ENCODE measurements at regions not wholly inside any gene's neighbourhood (a gene's known extent, or its start where the extent isn't known, plus 50 kb on each side); places are given as distances from the start of the nearest gene placed in this dataset.

DNA sequence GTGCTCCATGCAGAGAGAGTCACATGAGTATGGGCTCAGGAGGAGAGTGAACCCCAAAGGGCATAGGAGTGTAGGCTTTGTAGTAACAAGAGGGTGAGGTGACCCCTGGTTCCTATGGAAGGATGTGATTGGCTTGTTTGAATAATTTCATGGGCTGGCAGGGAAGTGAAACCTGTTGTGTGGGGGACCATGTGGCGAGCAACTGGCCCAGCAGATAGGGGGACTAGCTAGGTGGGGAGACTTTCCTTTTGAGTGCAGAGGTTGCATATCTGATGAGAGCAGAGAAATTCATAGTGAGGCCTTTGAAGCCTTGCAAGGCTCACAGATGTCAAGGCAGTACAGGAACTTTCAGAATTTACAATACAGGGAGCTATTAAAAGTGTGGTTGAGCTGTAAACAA is 247.9 kb upstream of the SLC35B3 start:
- no peak overlapping the region for H3K4me3 Mint-ChIP-seq
- POLR2A ChIA-PET: no interaction called here
- CTCF ChIA-PET: no interaction called here
- DNase-seq: no peak
- H3K27me3 Mint-ChIP-seq: no peaks in the 10 kb centered on the region
- no peak overlapping the region for H3K27ac Mint-ChIP-seq
- peaks cover 29% of the 10 kb centered on the region for H3K9me3 Mint-ChIP-seq
- H3K36me3 Mint-ChIP-seq: no peaks in the 10 kb centered on the region
- H3K4me1 Mint-ChIP-seq (ENCODE audit: low read depth): no peaks in the 10 kb centered on the region
- intact Hi-C loops (cut with micrococcal nuclease): no loop called here

GRCh38 chr6:8679823-8680222 is 244.5 kb upstream of the SLC35B3 start:
- POLR2A ChIA-PET: no interaction called here
- Mint-ChIP-seq H3K27me3 (no peaks in the 10 kb centered on the region), H3K4me1 (ENCODE audit: low read depth) (no peaks in the 10 kb centered on the region), H3K27ac (no peak overlapping the region), H3K36me3 (no peaks in the 10 kb centered on the region), H3K9me3 (peaks cover 17% of the 10 kb centered on the region), H3K4me3 (no peak overlapping the region)
- DNase-seq: no peak
- intact Hi-C loops (cut with micrococcal nuclease): no loop called here
- CTCF ChIA-PET: no interaction called here

- POLR2A ChIA-PET: no interaction called here
- H3K9me3 Mint-ChIP-seq: peaks cover 18% of the 10 kb centered on the region
- no peaks in the 10 kb centered on the region for H3K27me3 Mint-ChIP-seq
- CTCF ChIA-PET: no interaction called here
- no peaks in the 10 kb centered on the region for H3K4me1 Mint-ChIP-seq (ENCODE audit: low read depth)
- intact Hi-C loops (cut with micrococcal nuclease): no loop called here
- DNase-seq: no peak
- no peaks in the 10 kb centered on the region for H3K36me3 Mint-ChIP-seq
- no peak overlapping the region for H3K27ac Mint-ChIP-seq
- H3K4me3 Mint-ChIP-seq: no peak overlapping the region
Measured at GRCh38 chr6:8678466-8678865, 243.1 kb upstream of the SLC35B3 start.

- no peaks in the 10 kb centered on the region for H3K36me3 Mint-ChIP-seq
- ChIA-PET POLR2A (no interaction called here), CTCF (no interaction called here)
- no peaks in the 10 kb centered on the region for H3K27me3 Mint-ChIP-seq
- H3K9me3 Mint-ChIP-seq: peaks cover 22% of the 10 kb centered on the region
- no peak overlapping the region for H3K4me3 Mint-ChIP-seq
- intact Hi-C loops (cut with micrococcal nuclease): no loop called here
- H3K27ac Mint-ChIP-seq: no peak overlapping the region
- no peak for DNase-seq
- no peaks in the 10 kb centered on the region for H3K4me1 Mint-ChIP-seq (ENCODE audit: low read depth)
Measured at GRCh38 chr6:8674126-8674525, 238.8 kb upstream of the SLC35B3 start.

DNA sequence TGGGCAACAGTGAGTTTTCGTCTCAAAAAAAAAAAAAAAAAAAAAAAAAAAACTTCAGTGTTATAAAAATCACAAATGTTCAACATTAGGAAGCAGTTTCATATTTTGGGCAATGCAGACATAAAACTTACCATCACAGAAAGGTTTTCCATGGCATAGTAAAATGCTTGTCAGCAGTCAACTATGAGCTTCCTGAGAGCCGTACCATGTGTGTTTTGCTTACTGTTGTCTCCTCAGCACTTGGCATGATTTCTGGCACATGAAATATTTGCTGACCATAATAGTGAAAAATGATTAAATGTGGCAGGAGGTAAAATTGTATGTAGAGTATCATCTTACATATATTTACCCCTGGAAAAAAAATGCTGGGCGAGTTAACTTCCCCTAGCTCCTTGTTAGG is 237.5 kb upstream of the SLC35B3 start:
- DNase-seq: no peak
- ChIA-PET POLR2A (no interaction called here), CTCF (no interaction called here)
- H3K4me1 Mint-ChIP-seq (ENCODE audit: low read depth): no peaks in the 10 kb centered on the region
- H3K36me3 Mint-ChIP-seq: no peaks in the 10 kb centered on the region
- peaks cover 24% of the 10 kb centered on the region for H3K9me3 Mint-ChIP-seq
- no peak overlapping the region for H3K4me3 Mint-ChIP-seq
- H3K27me3 Mint-ChIP-seq: no peaks in the 10 kb centered on the region
- H3K27ac Mint-ChIP-seq: no peak overlapping the region
- intact Hi-C loops (cut with micrococcal nuclease): no loop called here

- POLR2A ChIA-PET: no interaction called here
Measured at GRCh38 chr6:8670792-8671191, 235.4 kb upstream of the SLC35B3 start.

GRCh38 chr6:8664700-8665099 is 229.4 kb upstream of the SLC35B3 start:
- intact Hi-C loops (cut with micrococcal nuclease): no loop called here
- no peak for DNase-seq
- Mint-ChIP-seq H3K4me1 (ENCODE audit: low read depth) (no peaks in the 10 kb centered on the region), H3K27me3 (no peaks in the 10 kb centered on the region), H3K4me3 (no peak overlapping the region), H3K9me3 (peaks cover 21% of the 10 kb centered on the region), H3K27ac (no peak overlapping the region), H3K36me3 (no peaks in the 10 kb centered on the region)
- CTCF ChIA-PET: no interaction called here
- POLR2A ChIA-PET: no interaction called here

More at GRCh38 chr6:8670792-8671191, 235.4 kb upstream of the SLC35B3 start:
- Mint-ChIP-seq H3K4me1 (ENCODE audit: low read depth) (no peaks in the 10 kb centered on the region), H3K27ac (no peak overlapping the region), H3K36me3 (no peaks in the 10 kb centered on the region), H3K9me3 (peaks cover 38% of the 10 kb centered on the region), H3K4me3 (no peak overlapping the region), H3K27me3 (no peaks in the 10 kb centered on the region)
- DNase-seq: no peak
- intact Hi-C loops (cut with micrococcal nuclease): no loop called here
- CTCF ChIA-PET: no interaction called here

DNA sequence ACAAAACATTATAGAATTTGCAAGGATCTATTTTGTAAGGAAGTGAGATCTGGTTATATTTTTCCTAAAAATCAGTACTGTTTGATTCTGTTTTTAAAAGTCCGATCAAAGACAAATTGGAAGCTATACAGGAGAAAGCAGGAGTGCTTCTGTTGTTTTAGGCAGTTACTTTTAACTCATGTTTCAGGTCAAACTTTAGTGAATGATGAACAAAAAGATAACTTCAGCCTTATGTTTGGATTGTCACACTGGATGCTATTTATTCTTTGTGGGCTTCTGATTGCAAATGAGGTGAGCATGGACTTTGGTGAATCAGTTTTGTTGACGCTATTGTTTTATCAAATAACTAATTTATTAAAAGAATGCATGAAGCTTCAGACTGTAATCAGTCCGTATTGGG is 228.7 kb upstream of the SLC35B3 start:
- no peak overlapping the region for H3K4me3 Mint-ChIP-seq
- no peaks in the 10 kb centered on the region for H3K36me3 Mint-ChIP-seq
- H3K4me1 Mint-ChIP-seq (ENCODE audit: low read depth): no peaks in the 10 kb centered on the region
- ChIA-PET CTCF (no interaction called here), POLR2A (no interaction called here)
- peaks cover 19% of the 10 kb centered on the region for H3K9me3 Mint-ChIP-seq
- H3K27me3 Mint-ChIP-seq: no peaks in the 10 kb centered on the region
- DNase-seq: no peak
- intact Hi-C loops (cut with micrococcal nuclease): no loop called here
- no peak overlapping the region for H3K27ac Mint-ChIP-seq

GRCh38 chr6:8659404-8660189 is 224.3 kb upstream of the SLC35B3 start:
- no peak overlapping the region for H3K4me3 Mint-ChIP-seq
- intact Hi-C loops (cut with micrococcal nuclease): no loop called here
- CTCF ChIA-PET: no interaction called here
- POLR2A ChIA-PET: no interaction called here
- DNase-seq: no peak
- no peaks in the 10 kb centered on the region for H3K4me1 Mint-ChIP-seq (ENCODE audit: low read depth)
- no peaks in the 10 kb centered on the region for H3K27me3 Mint-ChIP-seq
- H3K27ac Mint-ChIP-seq: no peak overlapping the region
- no peaks in the 10 kb centered on the region for H3K36me3 Mint-ChIP-seq
- peaks cover 22% of the 10 kb centered on the region for H3K9me3 Mint-ChIP-seq

- Mint-ChIP-seq H3K27ac (no peak overlapping the region), H3K36me3 (no peaks in the 10 kb centered on the region), H3K27me3 (no peaks in the 10 kb centered on the region), H3K9me3 (peaks cover 26% of the 10 kb centered on the region), H3K4me1 (ENCODE audit: low read depth) (no peaks in the 10 kb centered on the region), H3K4me3 (no peak overlapping the region)
- CTCF ChIA-PET: no interaction called here
- no peak for DNase-seq
- intact Hi-C loops (cut with micrococcal nuclease): no loop called here
- POLR2A ChIA-PET: no interaction called here
Measured at GRCh38 chr6:8658416-8658815, 223.1 kb upstream of the SLC35B3 start.

- Mint-ChIP-seq H3K36me3 (no peaks in the 10 kb centered on the region), H3K27ac (no peak overlapping the region), H3K4me1 (ENCODE audit: low read depth) (no peaks in the 10 kb centered on the region), H3K4me3 (no peak overlapping the region), H3K9me3 (peaks cover 29% of the 10 kb centered on the region), H3K27me3 (no peaks in the 10 kb centered on the region)
- ChIA-PET POLR2A (no interaction called here), CTCF (no interaction called here)
- DNase-seq: no peak
- intact Hi-C loops (cut with micrococcal nuclease): no loop called here
Measured at GRCh38 chr6:8657522-8657921, 222.2 kb upstream of the SLC35B3 start.

GRCh38 chr6:8655670-8656454 is 220.5 kb upstream of the SLC35B3 start:
- no peaks in the 10 kb centered on the region for H3K4me1 Mint-ChIP-seq (ENCODE audit: low read depth)

GRCh38 chr6:8652710-8653109 is 217.4 kb upstream of the SLC35B3 start:
- no peaks in the 10 kb centered on the region for H3K27me3 Mint-ChIP-seq
- peaks cover 39% of the 10 kb centered on the region for H3K9me3 Mint-ChIP-seq
- no peaks in the 10 kb centered on the region for H3K36me3 Mint-ChIP-seq
- no peaks in the 10 kb centered on the region for H3K4me1 Mint-ChIP-seq (ENCODE audit: low read depth)
- no peak overlapping the region for H3K27ac Mint-ChIP-seq
- POLR2A ChIA-PET: no interaction called here
- DNase-seq: no peak
- no peak overlapping the region for H3K4me3 Mint-ChIP-seq
- intact Hi-C loops (cut with micrococcal nuclease): no loop called here
- CTCF ChIA-PET: no interaction called here

More at GRCh38 chr6:8655670-8656454, 220.5 kb upstream of the SLC35B3 start:
- no peaks in the 10 kb centered on the region for H3K36me3 Mint-ChIP-seq
- ChIA-PET CTCF (no interaction called here), POLR2A (no interaction called here)
- H3K4me3 Mint-ChIP-seq: no peak overlapping the region
- no peak for DNase-seq
- H3K9me3 Mint-ChIP-seq: peaks cover 31% of the 10 kb centered on the region
- intact Hi-C loops (cut with micrococcal nuclease): no loop called here
- H3K27me3 Mint-ChIP-seq: no peaks in the 10 kb centered on the region
- H3K27ac Mint-ChIP-seq: no peak overlapping the region

All from activated CD4-positive, alpha-beta memory T cell treated with anti-CD3 and anti-CD28 coated beads for 36 hours (primary cell).